ENCODE measurements at regions not wholly inside any gene's neighbourhood (a gene's known extent, or its start where the extent isn't known, plus 50 kb on each side); places are given as distances from the start of the nearest gene placed in this dataset.
A peak's percentile ranks its signal among the peaks of the same experiment; 100 is the strongest.
"Not testable (repeated sequence)": the region's sequence is repeated elsewhere in the genome, so short reads cannot be mapped to it uniquely, and the experiment has no call there.

GRCh38 chrX:40853004-40853815 lies 117.9 kb upstream of the MED14 start:
- no peak for DNase-seq (ENCODE audit: low read depth)

GRCh38 chrX:40853816-40854123 lies 118.4 kb upstream of the MED14 start:
- DNase-seq (ENCODE audit: low read depth) = no peak

GRCh38 chrX:40854242-40854641 lies 118.9 kb upstream of the MED14 start:
- no peak for DNase-seq (ENCODE audit: low read depth)

DNA sequence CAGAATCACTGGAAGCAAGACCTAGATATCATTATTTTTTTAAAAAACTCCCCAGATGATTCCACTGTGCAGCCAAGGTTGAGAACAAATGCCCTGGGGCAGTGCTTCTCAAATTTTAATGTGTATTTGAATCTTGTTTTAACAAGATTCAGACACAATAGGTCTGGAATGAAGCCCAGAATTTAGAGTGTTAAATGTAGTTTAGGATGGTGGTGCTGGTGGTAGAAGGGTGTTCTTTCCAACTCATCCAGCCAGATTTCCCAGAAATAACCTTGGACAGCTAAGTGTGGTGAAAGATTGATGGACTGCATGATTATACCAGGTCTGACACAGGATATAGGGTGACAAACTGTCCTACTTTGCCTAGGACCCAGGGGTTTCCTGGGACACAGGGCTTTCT lies 120.1 kb upstream of the MED14 start:
- DNase-seq (ENCODE audit: low read depth) = peak; percentile 6

DNA sequence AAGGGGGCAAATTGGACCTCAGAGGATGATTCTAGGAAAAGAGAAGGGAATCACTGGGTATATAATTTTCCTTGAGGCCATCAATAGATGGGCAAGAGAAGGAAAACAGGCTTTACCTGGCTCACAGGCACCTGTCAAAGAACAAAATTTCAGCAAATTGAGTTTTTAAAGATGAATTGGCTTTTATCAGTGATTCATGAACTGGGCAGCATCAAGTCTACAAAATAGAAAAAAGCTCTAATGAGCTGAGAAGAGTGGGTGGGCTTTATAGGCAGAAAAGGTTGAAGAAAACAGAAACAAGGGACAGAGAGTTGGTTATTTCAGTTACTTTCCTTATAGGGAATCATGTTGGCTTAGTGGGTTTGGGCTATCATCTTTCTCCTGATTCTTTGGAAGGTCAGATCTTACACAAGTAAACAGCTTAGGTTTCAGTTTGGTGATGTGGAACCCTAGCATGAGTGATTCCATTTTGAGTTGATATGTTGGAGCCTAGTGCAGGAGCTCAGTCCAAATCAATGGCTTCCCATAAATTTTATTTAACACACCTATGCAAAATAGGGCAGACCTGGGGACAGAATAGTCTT lies 120.7 kb upstream of the MED14 start:
- DNase-seq (ENCODE audit: low read depth) = no peak

DNA sequence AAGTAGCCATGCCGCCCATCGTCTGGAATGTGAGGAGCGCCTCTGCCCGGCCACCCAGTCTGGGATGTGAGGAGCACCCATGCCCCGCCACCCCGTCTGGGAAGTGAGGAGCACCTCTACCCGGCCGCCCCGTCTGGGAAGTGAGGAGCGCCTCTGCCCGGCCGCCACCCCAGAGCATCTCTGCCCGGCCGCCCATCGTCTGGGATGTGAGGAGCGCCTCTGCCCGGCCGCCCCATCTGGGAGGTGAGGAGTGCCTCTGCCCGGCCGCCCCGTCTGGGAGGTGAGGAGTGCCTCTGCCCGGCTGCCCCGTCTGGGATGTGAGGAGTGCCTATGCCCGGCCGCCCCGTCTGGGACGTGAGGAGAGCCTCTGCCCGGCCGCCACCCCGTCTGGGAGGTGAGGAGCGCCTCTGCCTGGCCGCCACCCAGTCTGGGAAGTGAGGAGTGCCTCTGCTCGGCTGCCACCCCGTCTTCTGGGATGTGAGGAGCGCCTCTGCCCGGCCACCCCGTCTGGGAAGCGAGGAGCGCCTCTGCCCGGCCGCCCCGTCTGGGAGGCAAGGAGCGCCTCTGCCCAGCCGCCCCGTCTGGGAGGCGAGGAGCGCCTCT lies 126.7 kb upstream of the MED14 start:
- not testable (repeated sequence) for DNase-seq (ENCODE audit: low read depth)

DNA sequence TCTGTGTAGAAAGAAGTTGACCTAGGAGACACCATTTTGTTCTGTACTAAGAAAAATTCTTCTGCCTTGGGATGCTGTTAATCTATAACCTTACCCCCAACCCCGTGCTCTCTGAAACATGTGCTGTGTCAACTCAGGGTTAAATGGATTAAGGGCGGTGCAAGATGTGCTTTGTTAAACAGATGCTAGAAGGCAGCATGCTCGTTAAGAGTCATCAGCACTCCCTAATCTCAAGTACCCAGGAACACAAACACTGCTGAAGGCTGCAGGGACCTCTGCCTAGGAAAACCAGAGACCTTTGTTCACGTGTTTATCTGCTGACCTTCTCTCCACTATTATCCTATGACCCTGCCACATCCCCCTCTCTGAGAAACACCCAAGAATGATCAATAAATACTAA lies 127.9 kb upstream of the MED14 start:
- not testable (repeated sequence) for DNase-seq (ENCODE audit: low read depth)

GRCh38 chrX:40863671-40864070 lies 128.3 kb upstream of the MED14 start:
- no peak for DNase-seq (ENCODE audit: low read depth)

GRCh38 chrX:40864972-40865371 lies 129.6 kb upstream of the MED14 start:
- peak; percentile 2 for DNase-seq (ENCODE audit: low read depth)

DNA sequence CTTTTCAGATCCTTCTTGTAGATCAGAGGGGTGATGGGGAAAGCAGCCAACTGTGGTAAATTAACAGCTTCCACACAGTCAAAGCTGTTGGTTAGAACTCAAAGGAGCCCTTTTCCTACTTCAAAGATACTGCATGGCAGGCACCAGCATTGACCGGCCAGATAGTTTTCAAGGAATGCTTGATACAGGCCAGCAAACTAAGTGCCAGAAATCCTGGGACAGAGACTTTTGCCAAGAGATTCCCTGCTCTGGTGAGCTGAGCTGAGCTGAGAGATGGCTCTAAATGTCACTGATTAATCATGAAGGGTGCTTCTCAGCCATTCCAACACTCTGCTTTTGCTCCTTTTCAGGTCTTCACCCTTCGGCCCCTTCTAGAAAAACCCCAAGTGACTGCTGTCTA lies 131.6 kb upstream of the MED14 start:
- DNase-seq (ENCODE audit: low read depth) = peak; percentile 24

DNA sequence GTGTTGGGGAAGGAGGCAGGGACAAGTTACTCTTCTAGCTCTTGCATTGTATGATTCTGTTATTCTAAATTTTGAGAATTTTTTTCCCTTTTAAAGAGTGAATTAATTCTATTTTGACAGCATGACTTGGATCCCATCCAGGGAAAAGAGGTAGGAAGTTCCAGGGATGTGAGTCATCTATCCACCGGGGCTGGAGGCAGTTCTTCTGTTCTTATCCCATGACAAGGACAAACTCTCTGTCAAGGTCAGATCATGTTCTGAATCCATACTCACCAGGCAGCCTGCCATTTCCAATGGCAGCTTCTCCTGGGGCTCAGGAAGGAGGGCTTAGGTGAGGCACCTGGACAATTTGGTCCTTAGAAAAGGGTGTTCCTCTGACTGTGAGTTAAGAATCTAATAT lies 132.0 kb upstream of the MED14 start:
- DNase-seq (ENCODE audit: low read depth) = no peak

GRCh38 chrX:40868868-40869267 lies 133.5 kb upstream of the MED14 start:
- no peak for DNase-seq (ENCODE audit: low read depth)

DNA sequence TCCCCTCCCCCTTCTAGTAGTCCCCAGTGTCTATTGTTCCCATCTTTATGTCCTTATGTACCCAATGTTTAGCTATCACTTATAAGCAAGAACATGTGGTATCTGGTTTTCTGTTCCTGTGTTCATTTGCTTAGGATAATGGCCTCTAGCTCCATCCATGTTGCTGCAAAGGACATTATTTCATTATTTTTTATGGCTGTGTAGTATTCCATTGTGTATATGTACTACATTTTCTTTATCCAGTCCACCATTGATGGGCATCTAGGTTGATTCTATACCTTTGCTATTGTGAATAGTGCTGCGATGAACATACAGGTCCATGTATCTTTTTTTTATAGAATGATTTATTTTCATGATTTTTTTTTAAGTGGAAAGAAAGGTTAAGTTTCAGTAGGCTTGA lies 135.6 kb upstream of the MED14 start:
- not testable (repeated sequence) for DNase-seq (ENCODE audit: low read depth)

DNA sequence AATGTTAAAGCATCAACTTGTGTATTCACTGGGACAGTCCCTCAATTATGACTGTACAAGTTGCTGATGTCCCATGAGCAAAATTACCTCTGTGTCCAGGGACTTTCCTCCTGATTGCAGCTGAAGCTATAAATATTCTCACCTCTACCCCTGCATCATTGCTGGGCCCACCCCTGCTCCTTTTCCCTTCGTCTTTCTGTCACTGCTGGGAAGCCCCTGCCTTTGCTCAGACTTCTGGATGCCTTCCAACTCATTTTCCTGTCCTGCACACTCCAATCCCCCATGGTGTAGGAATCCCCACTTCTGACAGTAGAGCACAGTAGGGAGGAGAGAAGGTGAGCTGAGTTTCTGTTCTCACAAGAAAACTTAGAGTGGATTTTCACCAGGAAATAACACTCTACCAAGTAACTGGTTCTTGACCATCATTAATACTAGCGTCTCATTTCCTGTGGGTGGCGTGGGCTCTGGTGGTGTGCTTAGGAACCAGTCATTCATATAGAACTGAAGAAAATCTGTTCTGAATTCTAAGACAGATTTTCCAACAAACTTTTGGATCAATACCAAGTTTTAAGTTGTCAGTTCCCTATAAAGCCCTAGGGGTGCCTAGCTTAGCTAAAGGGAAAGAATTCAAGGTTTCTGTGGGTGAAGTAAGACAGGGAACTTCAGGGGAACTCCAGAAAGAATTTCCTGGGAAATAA lies 136.2 kb upstream of the MED14 start:
- DNase-seq (ENCODE audit: low read depth) = no peak

GRCh38 chrX:40872351-40872750 lies 137.0 kb upstream of the MED14 start:
- DNase-seq (ENCODE audit: low read depth) = no peak

- no peak for DNase-seq (ENCODE audit: low read depth)
Observed at GRCh38 chrX:40875476-40875875, 140.1 kb upstream of the MED14 start.

DNA sequence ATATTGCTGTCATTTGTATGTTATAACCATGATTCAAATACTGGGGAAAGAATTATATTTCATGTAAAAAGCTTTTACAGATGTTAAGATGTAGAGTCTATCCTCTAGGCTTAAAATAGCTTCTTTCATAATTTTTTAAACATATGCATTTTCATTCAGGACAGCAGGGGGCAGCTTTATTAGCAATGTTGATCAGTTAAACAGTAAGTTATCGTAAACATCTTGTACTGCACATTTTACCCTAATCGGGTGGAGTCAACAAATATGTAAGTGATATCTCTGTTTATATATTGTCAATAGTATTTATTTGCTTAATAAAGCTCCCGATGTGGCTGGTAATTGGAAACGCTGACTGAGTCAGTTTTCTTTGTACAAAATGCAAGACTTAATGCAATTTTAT lies 142.5 kb upstream of the MED14 start:
- DNase-seq (ENCODE audit: low read depth) = peak; percentile 30

DNA sequence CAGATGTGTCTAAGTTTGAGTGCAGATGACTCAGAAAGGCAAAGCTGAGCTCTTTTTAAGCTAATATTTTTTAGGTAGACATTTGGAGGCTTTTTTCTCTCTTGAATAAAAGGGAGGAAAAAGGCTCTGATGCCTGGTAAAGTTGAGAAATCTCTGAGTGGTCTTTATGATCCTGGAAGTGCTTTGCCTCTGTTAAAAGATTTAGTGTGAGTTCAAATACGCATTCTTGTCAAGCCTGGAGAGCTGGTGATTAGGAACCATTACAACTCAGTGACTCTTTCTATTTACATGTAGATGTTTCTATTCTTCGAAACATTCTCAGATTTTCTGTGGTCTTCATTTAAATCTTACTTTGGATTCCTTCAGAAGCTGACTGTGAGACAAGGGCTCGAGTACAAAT lies 143.4 kb upstream of the MED14 start:
- DNase-seq (ENCODE audit: low read depth) = no peak

DNA sequence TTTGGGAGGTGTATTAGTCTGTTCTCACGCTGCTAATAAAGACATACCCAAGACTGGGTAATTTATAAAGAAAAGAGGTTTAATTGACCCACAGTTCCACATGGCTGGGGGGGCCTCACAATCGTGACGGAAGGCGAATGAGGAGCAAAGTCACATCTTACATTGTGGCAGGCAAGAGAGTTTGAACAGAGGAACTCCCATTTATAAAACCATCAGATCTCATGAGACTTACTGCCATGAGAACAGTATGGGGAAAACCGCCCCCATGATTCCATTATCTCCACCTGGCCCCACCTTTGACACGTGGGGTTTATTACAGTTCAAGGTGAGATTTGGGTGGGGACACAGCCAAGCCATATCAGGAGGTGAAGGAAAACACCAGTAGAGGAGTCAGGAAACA lies 143.8 kb upstream of the MED14 start:
- DNase-seq (ENCODE audit: low read depth) = not testable (repeated sequence)

- no peak for DNase-seq (ENCODE audit: low read depth)
Observed at GRCh38 chrX:40880712-40881111, 145.4 kb upstream of the MED14 start.

DNA sequence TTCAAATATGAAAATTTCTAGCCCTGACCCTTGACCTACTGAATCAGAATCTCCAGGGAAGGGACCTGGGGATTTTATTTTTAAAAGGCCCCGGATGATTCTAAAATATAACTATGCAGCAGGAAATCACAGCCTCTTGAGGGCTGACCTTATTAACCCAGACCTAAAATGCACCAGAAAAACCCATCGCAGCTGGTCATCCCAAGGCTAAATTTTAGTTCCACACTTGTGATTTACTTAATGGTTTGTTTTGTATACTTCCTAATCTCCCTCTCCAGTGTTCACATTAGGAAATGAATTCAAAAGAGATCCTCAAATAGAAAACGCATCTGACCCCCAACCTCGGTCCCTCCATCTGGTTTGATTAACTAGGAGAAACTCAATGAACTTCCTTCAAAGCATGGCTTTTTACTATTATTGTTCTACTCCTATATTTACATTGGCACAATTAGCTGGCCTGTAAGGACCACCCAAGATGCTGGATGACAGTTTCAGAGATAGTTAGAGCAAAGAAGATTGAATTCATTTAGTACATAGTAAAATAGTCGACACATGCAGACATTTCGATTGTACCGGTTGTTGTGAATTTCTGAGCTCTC lies 147.8 kb upstream of the MED14 start:
- DNase-seq (ENCODE audit: low read depth) = no peak

DNA sequence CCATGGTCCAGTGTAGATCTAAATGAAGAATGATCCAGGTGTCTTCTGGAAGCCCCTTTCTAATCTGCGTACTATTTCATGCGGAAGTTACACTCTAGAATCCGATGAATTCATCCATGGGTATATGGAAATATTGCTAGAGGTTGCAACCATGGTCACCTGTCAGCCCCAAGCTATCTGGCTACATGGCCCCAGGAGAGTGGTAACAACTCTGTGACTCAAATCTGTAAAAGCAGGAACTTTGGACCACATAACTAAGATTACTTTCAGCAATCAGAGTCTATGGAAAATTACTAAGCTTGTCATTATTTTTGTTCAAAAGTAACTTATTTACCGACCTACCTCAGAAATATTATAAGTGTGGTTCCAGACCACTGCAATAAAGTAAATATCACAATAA lies 150.6 kb upstream of the MED14 start:
- DNase-seq (ENCODE audit: low read depth) = no peak

DNA sequence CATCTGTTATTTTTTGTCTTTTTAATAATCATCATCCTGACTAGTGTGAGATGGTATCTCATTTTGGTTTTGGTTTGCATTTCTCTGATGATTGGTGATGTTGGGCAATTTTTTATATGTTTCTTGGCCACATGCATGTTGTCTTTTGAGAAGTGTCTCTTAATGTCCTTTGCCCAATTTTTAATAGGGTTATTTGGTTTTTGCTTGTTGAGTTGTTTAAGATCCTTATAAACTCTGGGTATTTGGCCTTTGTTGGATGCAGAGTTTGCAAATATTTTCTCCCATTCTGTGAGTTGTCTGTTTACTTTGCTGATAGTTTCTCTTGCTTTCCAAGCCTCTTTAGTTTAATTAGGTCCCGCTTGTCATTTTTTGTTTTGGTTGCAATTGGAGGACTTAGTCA lies 152.1 kb upstream of the MED14 start:
- DNase-seq (ENCODE audit: low read depth) = peak; percentile 28
